GM23248 (cell line): ENCODE measurements at regions not wholly inside any gene's neighbourhood (a gene's known extent, or its start where the extent isn't known, plus 50 kb on each side); places are given as distances from the start of the nearest gene placed in this dataset.

Experiments used
- EZH2 ChIP-seq: fragments of 200-600 bp; sonication (generic); IDR thresholded peaks from 2 replicates; pipeline ENCODE4 v1.6.1; 2018; ENCODE audit warnings: antibody characterized with exemption, mild to moderate bottlenecking; ENCODE audit not compliant: insufficient read depth, poor library complexity, severe bottlenecking
- EZH2phosphoT487 ChIP-seq: fragments of 200-600 bp; sonication (generic); IDR thresholded peaks from 2 replicates; pipeline ENCODE4 v1.6.1; 2018; ENCODE audit warnings: antibody characterized with exemption, moderate library complexity, mild to moderate bottlenecking, low read depth; ENCODE audit not compliant: insufficient read depth

DNA sequence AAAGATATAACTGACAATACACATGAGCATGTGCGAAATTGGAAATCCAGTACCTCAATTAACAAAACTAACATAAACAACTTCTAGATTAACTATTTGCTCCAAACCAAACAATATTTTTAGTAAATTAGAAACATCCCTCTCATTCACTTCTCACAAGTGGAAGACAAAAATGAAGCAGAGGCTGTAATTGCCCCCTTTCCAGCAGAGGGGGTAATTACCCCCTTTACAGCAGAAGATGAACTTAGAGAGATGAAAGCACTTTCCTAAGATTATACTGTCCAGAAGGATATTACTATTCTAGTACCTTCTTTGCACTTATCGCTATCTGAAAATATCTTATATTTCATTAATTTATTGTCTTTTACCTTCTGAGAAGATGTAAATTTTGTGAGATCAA lies 1025.2 kb downstream of the FSCB start:
- TF ChIP-seq EZH2 (no peak), EZH2phosphoT487 (no peak)
